ENCODE measurements at regions not wholly inside any gene's neighbourhood (a gene's known extent, or its start where the extent isn't known, plus 50 kb on each side); places are given as distances from the start of the nearest gene placed in this dataset.

DNA sequence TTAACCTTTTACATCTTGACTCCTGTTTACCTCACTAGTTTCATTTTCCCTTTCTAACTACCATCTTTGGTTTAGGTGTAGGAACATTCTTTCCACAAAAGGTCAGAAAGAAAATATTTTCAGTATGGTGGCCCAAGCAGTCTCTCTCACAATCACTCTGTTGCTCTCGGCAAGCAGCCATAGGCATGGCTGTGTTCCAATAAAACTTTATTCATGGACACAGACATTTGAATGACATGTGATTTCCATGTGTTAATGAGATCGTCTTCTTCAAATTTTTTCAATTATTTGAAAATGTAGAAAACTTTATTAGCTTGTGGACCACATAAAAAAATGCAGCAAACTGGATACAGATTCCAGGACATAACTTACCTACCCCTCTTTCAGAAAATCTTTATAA is 109.7 kb upstream of the CNTNAP5 start:
- ATAC-seq (no peak), DNase-seq (ENCODE audit: low spot score) (no peak)
- CTCF ChIA-PET: no interaction called here
- Mint-ChIP-seq H3K4me3 (no peak overlapping the region), H3K9me3 (no peaks in the 10 kb centered on the region), H3K4me1 (peaks cover 9% of the 10 kb centered on the region), H3K27ac (no peak overlapping the region), H3K36me3 (no peaks in the 10 kb centered on the region), H3K27me3 (ENCODE audit: low read depth) (no peaks in the 10 kb centered on the region)
- POLR2A ChIA-PET: no interaction called here
- TF ChIP-seq E2F5 (CRISPR knock-in tag; IDR thresholded peaks at IDR 0.05) (no peak), MYBL2 (CRISPR knock-in tag; IDR thresholded peaks at IDR 0.05) (no peak)

GRCh38 chr2:123916051-123916450 is 109.0 kb upstream of the CNTNAP5 start:
- Mint-ChIP-seq H3K36me3 (no peaks in the 10 kb centered on the region), H3K4me1 (peaks cover 9% of the 10 kb centered on the region), H3K27me3 (ENCODE audit: low read depth) (no peaks in the 10 kb centered on the region; the same call in 1 of the 2 replicates), H3K4me3 (no peak overlapping the region), H3K9me3 (no peaks in the 10 kb centered on the region; the same call in 1 of the 2 replicates), H3K27ac (no peak overlapping the region)
- TF ChIP-seq NFYB (CRISPR knock-in tag; conservative IDR thresholded peaks at IDR 0.05; ENCODE audit: low read depth) (no peak), TEAD1 (CRISPR knock-in tag; IDR thresholded peaks at IDR 0.05) (no peak), ZBTB21 (CRISPR knock-in tag; IDR thresholded peaks at IDR 0.05; ENCODE audit: borderline replicate concordance) (no peak), ZNF138 (CRISPR knock-in tag; conservative IDR thresholded peaks at IDR 0.05) (no peak), E2F5 (CRISPR knock-in tag; IDR thresholded peaks at IDR 0.05) (no peak), HMGXB4 (CRISPR knock-in tag; IDR thresholded peaks at IDR 0.05) (no peak), ZNF425 (CRISPR knock-in tag; conservative IDR thresholded peaks at IDR 0.05) (no peak), GRHL2 (CRISPR knock-in tag; IDR thresholded peaks at IDR 0.05; ENCODE audit: insufficient replicate concordance, severe bottlenecking) (no peak), ELF4 (CRISPR knock-in tag; IDR thresholded peaks at IDR 0.05; ENCODE audit: low read depth) (no peak), AFF4 (CRISPR knock-in tag; IDR thresholded peaks at IDR 0.05; ENCODE audit: borderline replicate concordance) (no peak)
- TF ChIP-seq, protein P1, sequence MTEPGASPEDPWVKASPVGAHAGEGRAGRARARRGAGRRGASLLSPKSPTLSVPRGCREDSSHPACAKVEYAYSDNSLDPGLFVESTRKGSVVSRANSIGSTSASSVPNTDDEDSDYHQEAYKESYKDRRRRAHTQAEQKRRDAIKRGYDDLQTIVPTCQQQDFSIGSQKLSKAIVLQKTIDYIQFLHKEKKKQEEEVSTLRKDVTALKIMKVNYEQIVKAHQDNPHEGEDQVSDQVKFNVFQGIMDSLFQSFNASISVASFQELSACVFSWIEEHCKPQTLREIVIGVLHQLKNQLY (CRISPR knock-in tag; IDR thresholded peaks at IDR 0.05): no peak
- no peak for ATAC-seq
- ChIA-PET POLR2A (no interaction called here), CTCF (no interaction called here)
- DNase-seq (ENCODE audit: low spot score): no peak

Data from WTC11 (cell line).